Kidney (tissue), 13 donors: ENCODE measurements at regions not wholly inside any gene's neighbourhood (a gene's known extent, or its start where the extent isn't known, plus 50 kb on each side); places are given as distances from the start of the nearest gene placed in this dataset.

Source experiments
- DNase-seq, 5 donors: peaks; one replicate each; pipeline ENCODE4 v3.0.0-alpha.2; 2013 to 2020
- FAIRE-seq: peaks from 2 replicates; lab custom pipeline; 2012; peaks lifted over from hg19 to GRCh38; lab: Jason Lieb, UNC
- H3K27ac ChIP-seq, 2 donors: one replicate each; pipeline ENCODE4 v1.7.0; 2013; ENCODE audit warnings: low read depth in 2 of 2, low read length in 2 of 2, inconsistent platforms in 1 of 2
- H3K27me3 ChIP-seq: one replicate; pipeline ENCODE4 v1.7.1; 2013; ENCODE audit warnings: low read length, inconsistent platforms; ENCODE audit not compliant: control insufficient read depth, insufficient read depth
- H3K36me3 ChIP-seq, 3 donors: one replicate each; pipeline versions ENCODE4 v1.7.0 to v1.7.1; 2013; ENCODE audit warnings: low read length in 3 of 3, control low read depth in 1 of 3, inconsistent platforms in 1 of 3; ENCODE audit not compliant: insufficient read depth in 3 of 3, control insufficient read depth in 2 of 3
- H3K4me1 ChIP-seq, 3 donors: one replicate each; pipeline versions ENCODE4 v1.7.0 to v1.7.1; 2013; ENCODE audit warnings: low read length in 3 of 3, inconsistent platforms in 1 of 3, low read depth in 1 of 3; ENCODE audit not compliant: control insufficient read depth in 2 of 3, insufficient read depth in 2 of 3
- H3K4me3 ChIP-seq, 3 donors: one replicate each; pipeline versions ENCODE4 v1.7.0 to v1.8.1; 2013; ENCODE audit warnings: low read length in 3 of 3, control low read depth in 1 of 3, inconsistent platforms in 1 of 3
- H3K9ac ChIP-seq, 3 donors: one replicate each; pipeline versions ENCODE4 v1.7.0 to v1.7.1; 2013; ENCODE audit warnings: low read length in 3 of 3, control low read depth in 1 of 3, inconsistent platforms in 1 of 3
- H3K9me3 ChIP-seq, 3 donors: one replicate each; pipeline versions ENCODE4 v1.7.0 to v1.7.1; 2013; ENCODE audit warnings: low read length in 3 of 3, control low read depth in 1 of 3, inconsistent platforms in 1 of 3; ENCODE audit not compliant: control insufficient read depth in 2 of 3, insufficient read depth in 1 of 3
- intact Hi-C: fragments of 100-400 bp; cut with DNase I; formaldehyde crosslinking; loops from one replicate; pipeline ENCODE4 v1.11.1; 2022
- TF ChIP-seq, protein P1 (sequence below): IDR thresholded peaks from 3 replicates; pipeline ENCODE4 v1.5.1; 2012; ENCODE audit warnings: mild to moderate bottlenecking, moderate library complexity, borderline replicate concordance; ENCODE audit not compliant: insufficient read depth; ENCODE audit errors: extremely low read depth
- donor health status: control.
- donor health status: control.
- donor health status: control.
- donor health status: control.
- donor health status: control.
- donor health status: DM: yes; HTN: yes; CAD: no.
- donor health status: Normal renal cell carcinoma (clear cell type).

DNA sequence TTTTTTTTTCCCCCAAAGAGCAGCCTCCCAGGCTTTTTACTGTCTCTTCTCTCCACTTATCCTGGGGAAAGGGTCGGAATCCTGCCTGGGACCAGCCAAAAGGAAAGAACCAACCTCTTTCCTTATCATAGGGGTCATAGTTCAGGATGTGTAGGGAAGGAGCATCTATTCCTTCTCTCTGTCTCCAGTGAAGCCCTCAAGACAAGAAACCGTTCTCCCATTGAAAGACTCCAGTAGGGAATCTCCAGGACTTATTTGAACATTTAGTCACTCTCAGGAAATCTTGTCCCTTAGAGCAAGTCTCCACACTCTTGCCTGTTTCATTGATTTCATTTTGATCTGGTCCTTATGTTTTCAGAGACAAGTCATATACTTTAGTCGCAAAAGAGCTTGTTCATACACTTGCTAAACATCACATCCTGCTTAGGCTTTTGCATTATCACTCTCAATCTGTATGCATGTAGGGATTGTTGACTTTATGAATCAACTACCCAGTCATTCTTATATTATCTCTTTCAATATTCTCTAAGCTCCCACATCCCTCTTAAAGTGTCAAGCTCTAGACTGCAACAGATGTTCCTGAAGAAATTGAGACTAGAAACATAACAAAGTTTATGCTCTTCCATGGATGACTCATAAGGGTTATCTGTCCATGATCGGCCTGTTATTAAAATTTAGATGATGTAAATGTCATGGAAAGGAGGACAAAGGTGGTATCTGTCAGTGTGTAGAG, 116.2 kb upstream of the ST6GAL2 start:
- H3K27ac ChIP-seq: no peak overlapping the region
- FAIRE-seq: no peak

DNA sequence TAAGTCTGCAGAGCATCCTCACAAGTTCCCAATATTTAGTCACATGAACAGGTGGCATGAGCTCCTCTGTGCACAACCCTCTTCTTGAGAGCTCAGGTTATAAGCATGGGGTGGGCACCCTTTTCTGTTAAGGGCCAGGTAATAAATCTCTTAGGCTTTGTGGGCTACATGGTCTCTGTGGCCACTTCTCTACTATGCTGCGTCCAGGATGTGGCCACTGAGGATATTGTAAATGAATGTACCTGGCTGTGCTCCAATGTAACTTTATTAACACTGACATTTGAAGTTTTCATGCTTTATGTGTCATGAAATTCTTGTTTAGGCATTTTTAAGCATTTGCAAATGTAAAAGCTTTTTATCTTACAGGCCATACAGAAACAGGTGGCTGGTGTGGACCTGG, 116.8 kb upstream of the ST6GAL2 start:
- TF ChIP-seq, protein P1, sequence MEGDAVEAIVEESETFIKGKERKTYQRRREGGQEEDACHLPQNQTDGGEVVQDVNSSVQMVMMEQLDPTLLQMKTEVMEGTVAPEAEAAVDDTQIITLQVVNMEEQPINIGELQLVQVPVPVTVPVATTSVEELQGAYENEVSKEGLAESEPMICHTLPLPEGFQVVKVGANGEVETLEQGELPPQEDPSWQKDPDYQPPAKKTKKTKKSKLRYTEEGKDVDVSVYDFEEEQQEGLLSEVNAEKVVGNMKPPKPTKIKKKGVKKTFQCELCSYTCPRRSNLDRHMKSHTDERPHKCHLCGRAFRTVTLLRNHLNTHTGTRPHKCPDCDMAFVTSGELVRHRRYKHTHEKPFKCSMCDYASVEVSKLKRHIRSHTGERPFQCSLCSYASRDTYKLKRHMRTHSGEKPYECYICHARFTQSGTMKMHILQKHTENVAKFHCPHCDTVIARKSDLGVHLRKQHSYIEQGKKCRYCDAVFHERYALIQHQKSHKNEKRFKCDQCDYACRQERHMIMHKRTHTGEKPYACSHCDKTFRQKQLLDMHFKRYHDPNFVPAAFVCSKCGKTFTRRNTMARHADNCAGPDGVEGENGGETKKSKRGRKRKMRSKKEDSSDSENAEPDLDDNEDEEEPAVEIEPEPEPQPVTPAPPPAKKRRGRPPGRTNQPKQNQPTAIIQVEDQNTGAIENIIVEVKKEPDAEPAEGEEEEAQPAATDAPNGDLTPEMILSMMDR: no peak
- no peak overlapping the region for H3K4me3 ChIP-seq
- H3K36me3 ChIP-seq: no peaks in the 10 kb centered on the region
- no peaks in the 10 kb centered on the region for H3K4me1 ChIP-seq
- FAIRE-seq: no peak
- H3K9ac ChIP-seq: no peak overlapping the region
- intact Hi-C loops: no loop called here
- no peak for DNase-seq
- H3K27me3 ChIP-seq: no peaks in the 10 kb centered on the region
- no peaks in the 10 kb centered on the region for H3K9me3 ChIP-seq
- no peak overlapping the region for H3K27ac ChIP-seq

More for the DNA sequence above, 116.2 kb upstream of the ST6GAL2 start:
- intact Hi-C loops: no loop called here
- Histone ChIP-seq H3K36me3 (no peaks in the 10 kb centered on the region), H3K9ac (no peak overlapping the region), H3K9me3 (no peaks in the 10 kb centered on the region), H3K4me1 (no peaks in the 10 kb centered on the region), H3K27me3 (no peaks in the 10 kb centered on the region), H3K4me3 (no peak overlapping the region)
- no peak for DNase-seq
- TF ChIP-seq, protein P1: no peak

DNA sequence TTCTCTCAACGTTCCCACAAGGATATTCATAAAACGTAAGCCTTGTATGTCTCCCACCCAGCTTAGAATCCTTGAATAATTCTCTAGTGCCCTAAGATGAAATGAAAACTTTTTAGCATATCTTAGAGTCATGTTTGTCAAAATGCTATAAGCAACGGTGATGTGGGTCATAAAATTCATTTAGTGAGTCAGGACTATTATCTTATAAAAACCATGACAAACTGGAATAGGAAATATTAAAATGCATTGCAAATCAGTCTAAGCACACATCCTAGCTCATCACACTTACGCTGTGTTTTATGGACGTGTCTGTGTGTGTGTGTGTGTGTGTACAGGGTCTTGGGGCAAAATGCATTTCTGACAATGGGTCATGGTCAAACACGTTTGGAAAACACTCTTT, 119.9 kb upstream of the ST6GAL2 start:
- Histone ChIP-seq H3K27ac (no peak overlapping the region), H3K4me1 (no peaks in the 10 kb centered on the region), H3K36me3 (no peaks in the 10 kb centered on the region), H3K4me3 (no peak overlapping the region), H3K9me3 (no peaks in the 10 kb centered on the region), H3K9ac (no peak overlapping the region), H3K27me3 (no peaks in the 10 kb centered on the region)
- intact Hi-C loops: no loop called here
- DNase-seq: no peak
- no peak for FAIRE-seq
- TF ChIP-seq, protein P1: no peak
